PC-9 (cell line): ENCODE measurements at regions not wholly inside any gene's neighbourhood (a gene's known extent, or its start where the extent isn't known, plus 50 kb on each side); places are given as distances from the start of the nearest gene placed in this dataset.
A peak's percentile ranks its signal among the peaks of the same experiment; 100 is the strongest.

Source experiments
- BruUV-seq: library from RNA; stranded (reverse); fragments of 400-500 nt; replicated peaks from 2 replicates; lab custom pipeline; 2021; lab: Mats Ljungman, UMichigan
- CTCF ChIA-PET: fragments of 300-600 bp; sonication (Branson Sonifier 250); formaldehyde crosslinking; loops from one replicate; lab custom pipeline; 2022; ENCODE audit warnings: antibody characterized with exemption; lab: Charles Lee
- POLR2A ChIA-PET: fragments of 300-600 bp; sonication (Branson Sonifier 250); formaldehyde crosslinking; loops from one replicate; lab custom pipeline; 2022; ENCODE audit warnings: antibody characterized with exemption; ENCODE audit not compliant: unreplicated experiment; lab: Charles Lee
- DNase-seq, 2 experiments: peaks; one replicate each; pipeline versions ENCODE4 v3.0.0 to v3.0.0-alpha.2; 2015 to 2022; ENCODE audit warnings: mixed read lengths in 1 of 2
- H2AFZ ChIP-seq: fragments of 200-600 bp; sonication (generic); 2 replicates; pipeline ENCODE4 v1.8.1; 2017; ENCODE audit warnings: antibody characterized with exemption
- H3F3A ChIP-seq: fragments of 200-600 bp; sonication (generic); 2 replicates; pipeline ENCODE4 v1.8.1; 2017; ENCODE audit warnings: antibody characterized with exemption, mild to moderate bottlenecking, low read depth; ENCODE audit not compliant: insufficient read depth
- H3K27ac ChIP-seq: fragments of 200-600 bp; sonication (generic); 2 replicates; pipeline ENCODE4 v1.6.1; 2016; ENCODE audit warnings: mixed run types
- H3K27me3 ChIP-seq: fragments of 200-600 bp; sonication (generic); 2 replicates; pipeline ENCODE4 v1.6.1; 2016; ENCODE audit warnings: low read depth, mixed run types; ENCODE audit not compliant: insufficient read depth
- H3K36me3 ChIP-seq: fragments of 200-600 bp; sonication (generic); 2 replicates; pipeline ENCODE4 v1.6.1; 2016; ENCODE audit warnings: low read depth, mixed run types
- H3K4me1 ChIP-seq: fragments of 200-600 bp; sonication (generic); replicated peaks from 2 replicates; pipeline ENCODE4 v1.6.1; 2016; ENCODE audit warnings: mixed run types; ENCODE audit not compliant: insufficient read depth
- H3K4me2 ChIP-seq: fragments of 200-600 bp; sonication (generic); 2 replicates; pipeline ENCODE4 v1.6.1; 2017; ENCODE audit warnings: mixed run types
- H3K4me3 ChIP-seq: fragments of 200-600 bp; sonication (generic); 2 replicates; pipeline ENCODE4 v1.6.1; 2016; ENCODE audit warnings: mixed run types
- H3K79me2 ChIP-seq: fragments of 200-600 bp; sonication (generic); 2 replicates; pipeline ENCODE4 v1.6.1; 2017; ENCODE audit warnings: low read depth, mixed run types
- H3K9me2 ChIP-seq: fragments of 200-600 bp; sonication (generic); 2 replicates; pipeline ENCODE4 v1.8.1; 2017; ENCODE audit warnings: mild to moderate bottlenecking; ENCODE audit not compliant: insufficient read depth
- H3K9me3 ChIP-seq: fragments of 200-600 bp; sonication (generic); 2 replicates; pipeline ENCODE4 v1.8.1; 2016; ENCODE audit warnings: low read depth; ENCODE audit not compliant: insufficient read depth
- H4K20me1 ChIP-seq: fragments of 200-600 bp; sonication (generic); 2 replicates; pipeline ENCODE4 v1.8.1; 2017; ENCODE audit not compliant: insufficient read depth
- CTCF ChIP-seq: fragments of 200-600 bp; sonication (generic); conservative IDR thresholded peaks from 2 replicates; pipeline ENCODE4 v1.6.1; 2017; ENCODE audit warnings: mixed run types, antibody characterized with exemption, mild to moderate bottlenecking, moderate library complexity
- EZH2 ChIP-seq: fragments of 200-600 bp; sonication (generic); IDR thresholded peaks from 2 replicates; pipeline ENCODE4 v1.8.0; 2017; ENCODE audit warnings: antibody characterized with exemption, low read depth
- intact Hi-C: fragments of 100-400 bp; cut with micrococcal nuclease; formaldehyde crosslinking; loops from one replicate; pipeline ENCODE4 v1.10.0; 2022; ENCODE audit not compliant: unreplicated experiment

- H3K9me2 ChIP-seq = no peaks in the 10 kb centered on the region
- no peaks in the 10 kb centered on the region for H3K4me1 ChIP-seq
- no peaks in the 10 kb centered on the region for H3F3A ChIP-seq
- H2AFZ ChIP-seq = no peak overlapping the region
- TF ChIP-seq CTCF = no peak
- TF ChIP-seq EZH2 = no peak
- no TSS peak for BruUV-seq
- intact Hi-C loops = no loop called here
- no peak overlapping the region for H3K4me2 ChIP-seq
- DNase-seq = no peak
- ChIA-PET POLR2A (no interaction called here), CTCF (no interaction called here)
- no peaks in the 10 kb centered on the region for H3K27me3 ChIP-seq
- H4K20me1 ChIP-seq = no peaks in the 10 kb centered on the region
- no peak overlapping the region for H3K4me3 ChIP-seq
- H3K27ac ChIP-seq = no peak overlapping the region
- no peaks in the 10 kb centered on the region for H3K79me2 ChIP-seq
- no peaks in the 10 kb centered on the region for H3K36me3 ChIP-seq
- H3K9me3 ChIP-seq = no peaks in the 10 kb centered on the region
Observed at GRCh38 chr5:93243481-93243880, 337.5 kb downstream of the NR2F1-AS1 start.

GRCh38 chr5:93240228-93240834, 340.7 kb downstream of the NR2F1-AS1 start:
- Histone ChIP-seq H3K4me2 (no peak overlapping the region), H3K27ac (no peak overlapping the region), H3K36me3 (no peaks in the 10 kb centered on the region), H3K4me1 (peaks cover 23% of the 10 kb centered on the region), H3K27me3 (no peaks in the 10 kb centered on the region), H3K79me2 (no peaks in the 10 kb centered on the region), H3K4me3 (no peak overlapping the region), H3F3A (peaks cover 14% of the 10 kb centered on the region; the same call in 1 of the 2 replicates), H3K9me2 (no peaks in the 10 kb centered on the region), H2AFZ (no peak overlapping the region), H4K20me1 (no peaks in the 10 kb centered on the region), H3K9me3 (peaks cover 8% of the 10 kb centered on the region; the same call in 1 of the 2 replicates)
- ChIA-PET POLR2A (no interaction called here), CTCF (no interaction called here)
- intact Hi-C loops = no loop called here
- DNase-seq = no peak
- no peak for TF ChIP-seq CTCF
- TF ChIP-seq EZH2 = no peak
- no TSS peak for BruUV-seq

GRCh38 chr5:93236807-93237421, 344.1 kb downstream of the NR2F1-AS1 start:
- CTCF ChIA-PET = no interaction called here
- POLR2A ChIA-PET = no interaction called here
- Histone ChIP-seq H4K20me1 (no peaks in the 10 kb centered on the region), H3K27ac (peak overlapping the region; percentile 52), H3K27me3 (no peaks in the 10 kb centered on the region), H3F3A (peaks cover 17% of the 10 kb centered on the region; the same call in 1 of the 2 replicates), H3K36me3 (no peaks in the 10 kb centered on the region), H2AFZ (no peak overlapping the region), H3K4me3 (no peak overlapping the region), H3K4me1 (peaks cover 31% of the 10 kb centered on the region), H3K4me2 (no peak overlapping the region; the same call in 1 of the 2 replicates), H3K79me2 (no peaks in the 10 kb centered on the region), H3K9me3 (peaks cover 23% of the 10 kb centered on the region), H3K9me2 (no peaks in the 10 kb centered on the region)
- peak in 1 of 2 experiments; percentile 70 for DNase-seq
- intact Hi-C loops = no loop called here
- no TSS peak for BruUV-seq
- no peak for TF ChIP-seq EZH2
- TF ChIP-seq CTCF = no peak
